ENCODE measurements at regions not wholly inside any gene's neighbourhood (a gene's known extent, or its start where the extent isn't known, plus 50 kb on each side); places are given as distances from the start of the nearest gene placed in this dataset.
"Not testable (repeated sequence)": the region's sequence is repeated elsewhere in the genome, so short reads cannot be mapped to it uniquely, and the experiment has no call there.

DNA sequence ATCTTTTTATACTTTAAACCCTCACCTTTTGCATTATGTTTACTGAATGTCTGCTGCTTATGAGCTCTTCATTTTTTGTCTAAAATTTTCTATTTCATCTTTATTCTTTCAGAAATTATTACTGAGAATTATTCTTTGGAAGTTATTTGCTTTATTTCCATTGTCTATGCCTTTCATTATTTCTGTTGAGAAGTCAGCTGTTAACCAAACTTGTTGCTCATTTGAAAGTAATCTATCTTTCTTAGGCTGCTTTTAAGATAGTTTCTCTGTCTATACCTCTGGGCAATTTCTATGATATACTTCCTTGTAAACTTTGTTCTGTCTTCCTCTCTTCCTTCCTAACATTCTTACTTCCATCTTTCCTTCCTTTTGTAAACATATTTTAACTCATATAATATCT, 1165.9 kb upstream of the CELF2 start:
- H3K9me3 ChIP-seq (ENCODE audit: low read length): no peaks in the 10 kb centered on the region
- no peaks in the 10 kb centered on the region for H3K4me1 ChIP-seq (ENCODE audit: insufficient read depth, low read length)
- no peak overlapping the region for H2AFZ ChIP-seq (ENCODE audit: low read depth, low read length)
- no peaks in the 10 kb centered on the region for H3K27me3 ChIP-seq (ENCODE audit: insufficient read depth, low read length)
- no peaks in the 10 kb centered on the region for H3K36me3 ChIP-seq (ENCODE audit: insufficient read depth, low read length)
- no peak overlapping the region for H3K4me3 ChIP-seq (ENCODE audit: low read length)

DNA sequence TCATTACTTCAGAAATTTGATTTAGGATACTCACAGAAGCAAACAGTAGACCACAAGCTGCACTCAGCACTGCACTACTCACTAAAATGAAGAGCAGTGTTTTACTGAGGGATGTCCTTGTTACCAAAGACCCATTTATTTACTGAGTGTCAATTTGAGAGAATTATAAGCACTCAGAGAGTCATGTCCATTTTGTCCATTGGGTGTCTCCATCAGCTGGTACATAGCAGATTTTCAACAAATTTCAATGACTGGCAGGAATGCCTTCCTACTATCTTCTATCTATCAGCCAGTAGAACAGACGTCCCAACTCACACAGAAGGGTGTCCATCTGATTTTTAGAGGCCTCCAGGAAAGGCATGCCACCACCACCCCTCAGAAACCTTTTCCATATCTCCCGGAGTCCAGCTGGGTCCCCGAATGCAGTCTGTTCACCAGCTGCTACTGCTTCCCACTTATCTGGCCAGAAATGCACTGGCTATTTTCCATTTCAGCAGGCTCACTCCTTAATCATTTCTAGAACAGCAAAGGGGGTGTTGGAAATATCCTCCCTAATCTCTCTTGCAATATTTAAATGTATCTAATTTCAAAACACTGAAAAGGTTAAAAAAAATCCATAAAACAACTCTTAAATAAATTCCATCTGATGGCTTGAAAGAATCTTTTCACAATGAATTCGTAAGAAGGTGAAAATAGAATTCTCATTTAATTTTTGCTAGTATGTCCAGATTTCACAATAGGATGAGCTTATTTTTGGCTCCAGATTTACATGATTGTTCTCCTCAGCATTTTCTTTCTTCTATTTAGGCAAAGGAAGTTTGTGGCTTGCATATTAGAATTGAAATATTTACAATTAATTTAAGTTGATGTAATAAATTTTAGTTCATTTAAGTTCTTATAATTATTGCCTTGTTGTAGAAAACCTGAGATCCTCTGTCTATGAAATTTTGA, 1164.0 kb upstream of the CELF2 start:
- Histone ChIP-seq H3K36me3 (ENCODE audit: insufficient read depth, low read length) (no peaks in the 10 kb centered on the region), H3K27me3 (ENCODE audit: insufficient read depth, low read length) (no peaks in the 10 kb centered on the region), H2AFZ (ENCODE audit: low read depth, low read length) (no peak overlapping the region), H3K4me1 (ENCODE audit: insufficient read depth, low read length) (no peaks in the 10 kb centered on the region), H3K4me3 (ENCODE audit: low read length) (no peak overlapping the region), H3K9me3 (ENCODE audit: low read length) (no peaks in the 10 kb centered on the region)

DNA sequence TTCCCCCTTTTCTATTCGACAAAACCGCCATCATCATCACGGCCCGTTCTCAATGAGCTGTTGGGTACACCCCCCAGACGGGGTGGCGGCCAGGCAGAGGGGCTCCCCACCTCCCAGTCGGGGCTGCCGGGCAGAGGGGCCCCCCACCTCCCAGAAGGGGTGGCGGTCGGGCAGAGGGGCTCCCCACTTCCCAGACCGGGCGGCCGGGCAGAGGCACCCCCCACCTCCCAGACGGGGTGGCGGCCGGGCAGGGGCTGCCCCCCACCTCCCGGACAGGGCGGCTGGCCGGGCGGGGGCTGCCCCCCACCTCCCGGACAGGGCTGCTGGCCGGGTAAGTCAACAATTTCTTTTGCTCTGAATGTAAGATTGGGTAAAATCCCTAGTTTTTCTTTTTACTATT, 1162.2 kb upstream of the CELF2 start:
- H2AFZ ChIP-seq (ENCODE audit: low read depth, low read length); H3K4me3 ChIP-seq (ENCODE audit: low read length); H3K4me1 ChIP-seq (ENCODE audit: insufficient read depth, low read length); H3K9me3 ChIP-seq (ENCODE audit: low read length); H3K27me3 ChIP-seq (ENCODE audit: insufficient read depth, low read length); H3K36me3 ChIP-seq (ENCODE audit: insufficient read depth, low read length): not testable (repeated sequence)

DNA sequence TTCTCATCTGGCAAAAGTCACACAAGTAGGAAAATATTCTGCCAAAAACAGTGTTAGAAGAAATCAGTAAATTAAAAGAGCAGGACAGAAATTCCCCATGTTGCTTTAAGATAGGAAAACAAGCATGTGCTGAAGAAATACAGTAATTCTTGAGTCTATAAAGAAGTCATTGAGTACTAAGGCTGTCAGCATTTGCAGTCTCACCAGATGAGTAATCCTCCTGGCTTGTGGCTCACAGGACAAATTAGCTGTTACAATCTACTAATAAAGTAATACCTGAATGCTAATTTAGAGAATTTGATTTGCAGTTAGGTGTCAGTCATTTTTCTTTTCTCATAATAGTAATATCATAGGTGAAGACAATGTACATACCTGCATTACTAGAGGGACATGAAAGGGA, 1158.9 kb upstream of the CELF2 start:
- Histone ChIP-seq H3K4me1 (ENCODE audit: insufficient read depth, low read length) (no peaks in the 10 kb centered on the region), H3K36me3 (ENCODE audit: insufficient read depth, low read length) (no peaks in the 10 kb centered on the region), H3K27me3 (ENCODE audit: insufficient read depth, low read length) (no peaks in the 10 kb centered on the region), H2AFZ (ENCODE audit: low read depth, low read length) (no peak overlapping the region), H3K9me3 (ENCODE audit: low read length) (no peaks in the 10 kb centered on the region), H3K4me3 (ENCODE audit: low read length) (no peak overlapping the region)

DNA sequence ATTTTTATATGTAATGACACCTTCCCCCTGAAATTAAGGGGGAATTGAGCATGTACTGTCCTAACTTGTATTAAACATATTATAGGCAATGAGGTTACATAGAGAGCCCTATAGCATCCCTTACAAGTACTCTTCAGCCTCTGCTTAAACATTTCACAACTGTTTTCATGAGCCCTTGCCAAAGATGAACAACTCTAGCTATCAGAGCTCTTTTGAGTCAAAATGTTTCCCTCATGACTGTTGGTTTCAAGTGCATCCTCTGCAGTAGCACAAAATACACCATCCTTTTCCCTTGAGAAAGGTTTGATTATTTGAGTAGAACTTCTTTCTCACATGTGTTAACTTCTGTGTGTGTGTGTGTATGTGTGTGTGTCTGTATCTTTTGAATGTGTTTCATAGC, 1157.6 kb upstream of the CELF2 start:
- Histone ChIP-seq H3K27me3 (ENCODE audit: insufficient read depth, low read length) (no peaks in the 10 kb centered on the region), H3K36me3 (ENCODE audit: insufficient read depth, low read length) (no peaks in the 10 kb centered on the region), H3K9me3 (ENCODE audit: low read length) (no peaks in the 10 kb centered on the region), H2AFZ (ENCODE audit: low read depth, low read length) (no peak overlapping the region), H3K4me1 (ENCODE audit: insufficient read depth, low read length) (no peaks in the 10 kb centered on the region), H3K4me3 (ENCODE audit: low read length) (no peak overlapping the region)

DNA sequence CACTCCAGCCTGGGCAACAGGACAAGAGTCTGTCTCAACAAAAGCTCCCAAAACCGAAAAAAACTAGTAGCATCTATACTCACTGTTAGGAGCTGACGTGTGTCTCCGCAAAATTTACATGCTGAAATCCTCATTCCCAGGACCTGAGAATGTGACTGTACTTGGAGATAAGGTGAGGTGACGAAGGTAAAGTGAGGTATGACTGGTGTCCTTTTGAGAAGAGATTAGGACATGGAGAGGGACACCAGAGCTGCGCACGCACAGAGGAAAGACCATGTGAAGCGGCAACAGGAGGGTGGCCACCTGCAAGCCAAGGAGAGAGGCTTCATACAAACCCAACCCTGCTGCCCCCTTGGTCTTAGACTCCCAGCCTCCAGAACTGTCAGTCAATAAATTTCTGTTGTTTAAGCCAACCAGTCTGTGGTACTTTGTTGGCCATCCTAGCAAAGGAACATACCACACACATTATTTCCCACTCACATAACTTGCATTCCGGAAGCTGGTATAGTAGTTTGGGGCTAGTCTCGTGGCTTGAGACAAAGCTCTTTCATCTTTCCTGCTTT, 1154.0 kb upstream of the CELF2 start:
- no peaks in the 10 kb centered on the region for H3K36me3 ChIP-seq (ENCODE audit: insufficient read depth, low read length)
- H3K4me1 ChIP-seq (ENCODE audit: insufficient read depth, low read length): no peaks in the 10 kb centered on the region
- H2AFZ ChIP-seq (ENCODE audit: low read depth, low read length): no peak overlapping the region
- H3K27me3 ChIP-seq (ENCODE audit: insufficient read depth, low read length): no peaks in the 10 kb centered on the region
- H3K4me3 ChIP-seq (ENCODE audit: low read length): no peak overlapping the region
- no peaks in the 10 kb centered on the region for H3K9me3 ChIP-seq (ENCODE audit: low read length)

DNA sequence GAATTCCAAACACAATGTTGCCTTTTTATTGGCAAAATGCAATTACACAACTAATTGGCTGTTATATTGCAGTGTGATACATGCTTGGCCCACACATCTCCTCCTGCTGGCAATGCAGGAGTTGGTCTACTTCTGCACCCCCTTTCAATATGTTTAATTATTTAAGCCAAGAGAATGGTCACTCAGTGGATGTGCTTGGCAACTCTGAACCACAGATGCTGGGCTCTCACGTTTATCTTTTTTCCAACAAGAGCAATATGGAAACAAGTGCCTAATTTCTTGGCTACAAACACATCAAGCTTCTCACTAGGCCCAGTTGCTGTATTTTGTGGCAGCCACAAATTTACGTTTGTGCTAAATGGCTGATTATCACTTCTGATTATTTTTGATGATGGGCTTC, 1149.2 kb upstream of the CELF2 start:
- Histone ChIP-seq H3K4me1 (ENCODE audit: insufficient read depth, low read length) (no peaks in the 10 kb centered on the region), H3K4me3 (ENCODE audit: low read length) (no peak overlapping the region), H3K9me3 (ENCODE audit: low read length) (no peaks in the 10 kb centered on the region), H3K27me3 (ENCODE audit: insufficient read depth, low read length) (no peaks in the 10 kb centered on the region), H2AFZ (ENCODE audit: low read depth, low read length) (no peak overlapping the region), H3K36me3 (ENCODE audit: insufficient read depth, low read length) (no peaks in the 10 kb centered on the region)

DNA sequence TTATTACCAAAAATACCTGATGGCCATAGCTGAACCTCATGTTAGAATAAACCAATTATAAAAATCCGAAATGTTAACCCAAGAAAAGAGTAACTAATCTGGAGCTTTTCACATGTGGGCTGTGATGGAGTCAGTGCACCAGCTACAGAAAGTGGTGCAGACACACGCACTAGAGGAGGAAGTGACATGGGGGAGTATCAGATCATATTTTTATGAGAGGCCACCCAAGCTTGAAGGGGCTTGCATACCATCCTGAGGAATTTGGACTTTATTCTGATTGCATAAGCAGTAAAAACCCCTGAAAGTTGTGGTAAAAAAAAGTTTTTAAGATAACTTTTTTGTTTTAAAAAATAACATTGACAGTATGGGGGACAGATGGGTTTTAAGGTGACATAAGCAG, 1148.5 kb upstream of the CELF2 start:
- no peaks in the 10 kb centered on the region for H3K4me1 ChIP-seq (ENCODE audit: insufficient read depth, low read length)
- no peaks in the 10 kb centered on the region for H3K9me3 ChIP-seq (ENCODE audit: low read length)
- H3K36me3 ChIP-seq (ENCODE audit: insufficient read depth, low read length): no peaks in the 10 kb centered on the region
- H2AFZ ChIP-seq (ENCODE audit: low read depth, low read length): no peak overlapping the region
- H3K27me3 ChIP-seq (ENCODE audit: insufficient read depth, low read length): no peaks in the 10 kb centered on the region
- no peak overlapping the region for H3K4me3 ChIP-seq (ENCODE audit: low read length)

- H3K27me3 ChIP-seq (ENCODE audit: insufficient read depth, low read length): no peaks in the 10 kb centered on the region
- no peak overlapping the region for H3K4me3 ChIP-seq (ENCODE audit: low read length)
- no peaks in the 10 kb centered on the region for H3K36me3 ChIP-seq (ENCODE audit: insufficient read depth, low read length)
- H3K9me3 ChIP-seq (ENCODE audit: low read length): no peaks in the 10 kb centered on the region
- no peak overlapping the region for H2AFZ ChIP-seq (ENCODE audit: low read depth, low read length)
- H3K4me1 ChIP-seq (ENCODE audit: insufficient read depth, low read length): no peaks in the 10 kb centered on the region
Observed at GRCh38 chr10:9869606-9870176, 1148.0 kb upstream of the CELF2 start.

DNA sequence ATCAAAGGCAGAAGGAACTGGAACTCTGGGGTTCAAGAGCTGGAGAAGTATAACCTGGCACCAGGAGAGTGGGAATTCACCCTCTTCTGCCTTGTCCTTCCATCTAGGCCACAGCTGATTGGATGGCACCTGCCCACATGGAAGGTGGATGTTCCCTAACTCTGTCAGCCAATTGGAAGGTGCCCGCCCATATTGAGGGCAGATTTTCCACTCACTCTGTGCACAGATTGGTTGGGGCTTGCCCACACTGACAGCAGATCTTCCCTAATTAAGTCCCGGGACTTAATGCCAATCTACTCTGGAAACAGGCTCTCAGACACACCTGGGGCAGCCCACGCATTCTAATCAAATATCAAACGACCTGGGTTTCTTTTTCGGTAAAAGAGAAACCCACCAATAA, 1142.3 kb upstream of the CELF2 start:
- Histone ChIP-seq H3K4me3 (ENCODE audit: low read length) (no peak overlapping the region), H3K27me3 (ENCODE audit: insufficient read depth, low read length) (no peaks in the 10 kb centered on the region), H3K36me3 (ENCODE audit: insufficient read depth, low read length) (no peaks in the 10 kb centered on the region)

DNA sequence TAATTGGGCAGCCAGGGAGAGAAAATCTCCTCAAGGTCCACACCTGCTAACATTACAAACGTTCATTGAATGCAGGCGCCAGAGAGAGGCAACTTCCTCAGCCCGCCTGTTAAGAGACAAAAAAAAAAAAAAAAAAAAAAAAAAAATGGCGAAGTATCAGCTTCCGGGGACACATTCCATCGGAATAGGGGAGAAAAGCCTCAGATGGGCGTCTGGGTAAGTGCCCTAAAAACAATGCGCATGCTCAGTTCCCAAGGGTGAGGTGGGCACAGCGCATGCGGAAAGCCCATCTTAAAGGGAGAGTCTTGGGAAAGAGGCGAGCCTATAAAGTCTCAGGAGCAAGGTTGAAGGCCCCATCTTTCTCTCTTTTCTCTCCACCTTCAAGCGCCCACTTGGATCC, 1139.7 kb upstream of the CELF2 start:
- Histone ChIP-seq H2AFZ (ENCODE audit: low read depth, low read length) (no peak overlapping the region), H3K27me3 (ENCODE audit: insufficient read depth, low read length) (no peaks in the 10 kb centered on the region)

More for the DNA sequence above, 1142.3 kb upstream of the CELF2 start:
- H2AFZ ChIP-seq (ENCODE audit: low read depth, low read length): no peak overlapping the region
- no peaks in the 10 kb centered on the region for H3K4me1 ChIP-seq (ENCODE audit: insufficient read depth, low read length)
- H3K9me3 ChIP-seq (ENCODE audit: low read length): no peaks in the 10 kb centered on the region

DNA sequence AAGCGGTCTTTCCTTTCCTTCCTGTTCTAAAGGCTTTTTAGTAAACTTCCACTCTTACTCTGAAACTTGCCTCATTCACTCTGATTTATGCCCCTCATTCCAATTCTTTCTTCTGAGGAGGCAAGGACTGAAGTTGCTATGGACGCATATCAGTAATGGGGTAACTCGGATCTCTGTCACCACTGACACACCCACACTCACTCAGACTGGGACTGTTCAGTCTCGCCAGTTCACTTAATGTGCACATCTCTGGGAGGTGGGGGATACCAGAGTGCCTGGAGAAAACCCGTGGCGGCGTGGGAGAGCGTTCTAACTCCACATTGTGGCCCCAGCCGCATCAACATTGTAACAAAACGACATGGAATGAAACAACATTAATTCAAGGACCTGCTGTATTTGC, 1139.3 kb upstream of the CELF2 start:
- Histone ChIP-seq H2AFZ (ENCODE audit: low read depth, low read length) (no peak overlapping the region), H3K4me1 (ENCODE audit: insufficient read depth, low read length) (no peaks in the 10 kb centered on the region), H3K9me3 (ENCODE audit: low read length) (no peaks in the 10 kb centered on the region), H3K36me3 (ENCODE audit: insufficient read depth, low read length) (no peaks in the 10 kb centered on the region), H3K4me3 (ENCODE audit: low read length) (no peak overlapping the region), H3K27me3 (ENCODE audit: insufficient read depth, low read length) (no peaks in the 10 kb centered on the region)

More for the DNA sequence above, 1139.7 kb upstream of the CELF2 start:
- Histone ChIP-seq H3K4me3 (ENCODE audit: low read length) (no peak overlapping the region), H3K9me3 (ENCODE audit: low read length) (no peaks in the 10 kb centered on the region), H3K4me1 (ENCODE audit: insufficient read depth, low read length) (no peaks in the 10 kb centered on the region), H3K36me3 (ENCODE audit: insufficient read depth, low read length) (no peaks in the 10 kb centered on the region)

DNA sequence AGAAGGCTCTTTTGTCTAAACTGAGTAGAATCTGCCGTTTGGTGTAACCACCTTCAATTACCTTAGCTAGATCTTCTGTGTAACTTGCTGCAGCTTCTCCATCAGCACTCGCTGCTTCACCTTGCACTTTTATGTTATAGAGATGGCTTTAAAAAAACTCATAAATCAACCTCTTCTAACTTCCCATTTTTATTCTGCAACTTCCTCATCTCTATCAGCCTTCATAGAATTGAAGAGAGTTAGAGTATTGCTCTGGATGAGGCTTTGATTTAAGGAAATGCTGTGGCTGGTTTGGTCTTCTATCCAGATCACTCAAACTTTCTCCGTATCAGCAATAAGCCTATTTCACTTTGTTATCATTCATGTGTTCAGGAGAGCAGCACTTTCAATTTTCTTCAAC, 1131.9 kb upstream of the CELF2 start:
- H2AFZ ChIP-seq (ENCODE audit: low read depth, low read length): no peak overlapping the region

More for the DNA sequence above, 1131.9 kb upstream of the CELF2 start:
- Histone ChIP-seq H3K36me3 (ENCODE audit: insufficient read depth, low read length) (no peaks in the 10 kb centered on the region), H3K4me1 (ENCODE audit: insufficient read depth, low read length) (no peaks in the 10 kb centered on the region), H3K4me3 (ENCODE audit: low read length) (no peak overlapping the region), H3K9me3 (ENCODE audit: low read length) (no peaks in the 10 kb centered on the region), H3K27me3 (ENCODE audit: insufficient read depth, low read length) (no peaks in the 10 kb centered on the region)

Measured in neuron (in vitro differentiated cells).